Heart right ventricle (tissue), 16 donors: ENCODE measurements at regions not wholly inside any gene's neighbourhood (a gene's known extent, or its start where the extent isn't known, plus 50 kb on each side); places are given as distances from the start of the nearest gene placed in this dataset.
A peak's percentile ranks its signal among the peaks of the same experiment; 100 is the strongest.

Source experiments
- ATAC-seq, 8 donors: fragments of 200-7000 bp; cut with Tn5 transposase; one replicate each; pipeline ENCODE4 v1.9.1; 2020; ENCODE audit warnings: mild to moderate bottlenecking in 8 of 8, moderate library complexity in 8 of 8, moderate number of reproducible peaks in 1 of 8
- DNase-seq, 2 donors: peaks; one replicate each; pipeline ENCODE4 v3.0.0-alpha.2; 2020
- H3K27ac ChIP-seq, 10 donors: fragments of 200-600 bp; sonication (generic) in 2 of 10; one replicate each; pipeline versions ENCODE4 v1.5.0 to v1.8.0; 2020 to 2022; ENCODE audit warnings: mild to moderate bottlenecking in 3 of 10
- H3K27me3 ChIP-seq, 7 donors: fragments of 200-600 bp; one replicate each; pipeline ENCODE4 v1.8.0; 2021 to 2022; ENCODE audit warnings: mild to moderate bottlenecking in 2 of 7
- H3K36me3 ChIP-seq, 9 donors: fragments of 200-600 bp; sonication (generic) in 1 of 9; one replicate each; pipeline versions ENCODE4 v1.5.0 to v1.8.0; 2020 to 2022; ENCODE audit warnings: mild to moderate bottlenecking in 2 of 9
- H3K4me1 ChIP-seq, 9 donors: fragments of 200-600 bp; sonication (generic) in 1 of 9; one replicate each; pipeline versions ENCODE4 v1.5.0 to v1.8.0; 2020 to 2022; ENCODE audit warnings: mild to moderate bottlenecking in 4 of 9
- H3K4me3 ChIP-seq, 10 donors: fragments of 200-600 bp; sonication (generic) in 2 of 10; one replicate each; pipeline versions ENCODE4 v1.5.0 to v1.8.0; 2020 to 2022; ENCODE audit warnings: mild to moderate bottlenecking in 7 of 10, moderate library complexity in 2 of 10
- H3K9me3 ChIP-seq, 11 donors: fragments of 200-600 bp in 10 of 11; sonication (generic) in 2 of 11; one replicate each; pipeline versions ENCODE4 v1.5.0 to v1.8.0; 2013 to 2022; ENCODE audit warnings: mild to moderate bottlenecking in 2 of 11, control low read depth in 1 of 11, moderate library complexity in 1 of 11
- WGBS, 2 donors: extraction: QIAGEN DNeasy Blood & Tissue Kit; methylation state at CpG; one replicate each; pipeline ENCODE4 v1.1.7; 2013; ENCODE audit warnings: inconsistent platforms in 1 of 2; 5-methylcytosine and 5-hydroxymethylcytosine counted together
- intact Hi-C, 10 donors: fragments of 100-400 bp; cut with DNase I; formaldehyde crosslinking; loops; one replicate each; pipeline versions ENCODE4 v1.11.1 to v1.14.2; 2022
- TF ChIP-seq, protein P1 (sequence below), 9 donors: fragments of 200-600 bp; sonication (generic) in 2 of 9; IDR thresholded peaks; one replicate each; pipeline versions ENCODE4 v1.5.0 to v1.8.0; 2021 to 2022; ENCODE audit warnings: antibody characterized with exemption in 9 of 9, mild to moderate bottlenecking in 5 of 9, moderate library complexity in 1 of 9
- donor health status: Arrhythmogenic right ventricular cardiomyopathy.
- donor health status: ischemic (EF 13 %, LVEDD 7.1; RV severe dilation, severe dysfunction).
- donor health status: healthy with polysubstance abuse.
- donor health status: DM: no; HTN: yes; CAD: no.
- donor health status: DM: no; HTN: no; CAD: no.
- donor health status: ischemic (EF 25% LVEDD 6.9; RV normal size, moderate dysfunction).
- donor health status: ischemic (EF 25% LVEDD 5.7; RV mildly dilated, moderate dysfunction).
- donor health status: healthy.
- donor health status: DM: yes; HTN: yes; CAD: no.
- donor health status: Ischemic cardiomyopathy.
- donor health status: ischemic (EF 35%, LVEDD 5.7; RV mildly dilated, moderate dysfunction).
- donor health status: nonischemic (EF 11% LVEDD 7.7; RV severe dilation, severe dysfunction).
- donor health status: DM: yes; HTN: yes; CAD: no.
- donor health status: PGD.
- donor health status: ischemic (EF 29% LVEDD 5.4; RV normal size, mild dysfunction).
- donor health status: nonischemic (EF 23%, LVEDD 6.1; RV moderate dilation, normal function).

DNA sequence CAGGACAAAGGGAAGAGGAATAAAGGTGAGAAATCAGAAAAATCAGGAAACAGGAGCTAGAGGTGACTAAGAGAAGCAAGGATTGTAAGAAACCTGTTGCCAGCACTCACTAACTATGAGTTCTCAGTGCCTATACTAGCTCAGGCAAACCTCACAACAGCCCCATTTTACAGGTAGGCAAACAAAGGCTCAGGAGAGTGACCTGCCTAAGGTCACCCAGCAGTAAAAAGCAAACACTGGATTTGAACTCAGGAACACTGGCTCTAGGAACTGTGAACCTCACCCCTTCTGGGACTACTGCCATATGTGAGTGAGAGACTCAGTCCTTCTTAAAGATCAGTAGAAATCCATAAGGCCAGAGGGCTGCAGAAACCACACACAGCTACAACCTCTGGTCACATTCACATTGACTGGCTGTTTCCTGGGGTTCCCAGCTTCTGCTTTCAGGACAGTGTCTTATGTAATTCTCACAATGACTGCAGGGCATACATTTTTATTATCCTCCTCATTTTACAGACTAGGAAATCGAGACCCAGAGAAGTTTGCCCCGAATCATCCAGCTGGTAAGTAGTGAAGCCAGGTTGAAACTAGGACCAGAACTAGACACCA, 80.7 kb upstream of the MAFB start:
- Histone ChIP-seq H3K36me3 (no peaks in the 10 kb centered on the region), H3K9me3 (no peaks in the 10 kb centered on the region), H3K4me3 (no peak overlapping the region), H3K4me1 (peaks cover 0 to 41% (median 10%) of the 10 kb centered on the region in 9 donors), H3K27me3 (no peaks in the 10 kb centered on the region), H3K27ac (no peak overlapping the region)
- intact Hi-C loops = no loop called here
- DNase-seq (no peak), ATAC-seq (peak in 3 of 8 donors; percentile 28 to 63 (median 41))
- TF ChIP-seq, protein P1, sequence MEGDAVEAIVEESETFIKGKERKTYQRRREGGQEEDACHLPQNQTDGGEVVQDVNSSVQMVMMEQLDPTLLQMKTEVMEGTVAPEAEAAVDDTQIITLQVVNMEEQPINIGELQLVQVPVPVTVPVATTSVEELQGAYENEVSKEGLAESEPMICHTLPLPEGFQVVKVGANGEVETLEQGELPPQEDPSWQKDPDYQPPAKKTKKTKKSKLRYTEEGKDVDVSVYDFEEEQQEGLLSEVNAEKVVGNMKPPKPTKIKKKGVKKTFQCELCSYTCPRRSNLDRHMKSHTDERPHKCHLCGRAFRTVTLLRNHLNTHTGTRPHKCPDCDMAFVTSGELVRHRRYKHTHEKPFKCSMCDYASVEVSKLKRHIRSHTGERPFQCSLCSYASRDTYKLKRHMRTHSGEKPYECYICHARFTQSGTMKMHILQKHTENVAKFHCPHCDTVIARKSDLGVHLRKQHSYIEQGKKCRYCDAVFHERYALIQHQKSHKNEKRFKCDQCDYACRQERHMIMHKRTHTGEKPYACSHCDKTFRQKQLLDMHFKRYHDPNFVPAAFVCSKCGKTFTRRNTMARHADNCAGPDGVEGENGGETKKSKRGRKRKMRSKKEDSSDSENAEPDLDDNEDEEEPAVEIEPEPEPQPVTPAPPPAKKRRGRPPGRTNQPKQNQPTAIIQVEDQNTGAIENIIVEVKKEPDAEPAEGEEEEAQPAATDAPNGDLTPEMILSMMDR (IDR thresholded peaks at IDR 0.05) = no peak
- WGBS, 2 donors = 83 to 92% methylated on average over 2 of the region's 2 CpGs

DNA sequence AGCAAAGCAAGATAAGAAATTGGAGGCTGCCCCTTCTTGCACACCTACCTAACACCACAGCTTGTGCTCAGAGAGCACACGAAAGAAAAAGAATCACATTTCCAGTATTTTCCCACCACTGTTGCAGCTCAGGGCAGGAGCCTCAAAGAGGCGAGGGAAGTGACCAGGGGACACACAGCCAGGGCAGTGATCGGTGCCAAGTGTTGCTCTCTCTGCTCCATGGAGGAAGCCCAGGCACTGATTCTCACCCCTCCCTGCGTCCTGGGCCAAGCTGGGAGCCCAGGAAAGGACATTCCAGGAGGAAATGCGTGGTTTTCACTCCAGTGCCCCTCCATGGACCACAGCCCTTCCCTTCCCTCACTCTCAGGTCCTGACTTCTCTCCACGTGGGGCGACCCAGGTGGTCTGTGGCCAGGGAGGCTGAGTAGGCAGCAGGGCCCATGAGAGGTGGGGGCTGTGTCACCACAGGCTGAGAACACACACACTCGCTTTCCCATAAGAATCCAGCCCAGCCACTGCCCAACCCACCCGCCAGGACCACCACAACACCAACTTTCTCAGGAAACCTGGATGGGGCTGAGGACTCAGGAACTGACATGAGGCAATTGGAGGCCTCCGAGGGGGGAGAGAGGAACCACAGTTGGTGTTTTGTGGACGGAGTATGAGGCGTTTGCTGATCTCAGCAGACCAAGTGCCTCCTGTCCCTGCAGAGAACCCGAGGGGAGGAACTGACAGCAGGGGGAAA, 81.7 kb upstream of the MAFB start:
- H3K9me3 ChIP-seq = no peaks in the 10 kb centered on the region
- H3K27me3 ChIP-seq = peaks cover 0 to under 1% (median 0%) of the 10 kb centered on the region in 7 donors
- no peaks in the 10 kb centered on the region for H3K36me3 ChIP-seq
- H3K4me1 ChIP-seq = peaks cover 0 to 40% (median 10%) of the 10 kb centered on the region in 9 donors
- TF ChIP-seq, protein P1 (IDR thresholded peaks at IDR 0.05) = no peak
- DNase-seq (peak; percentile 24 to 25), ATAC-seq (peak in 7 of 8 donors; percentile 49 to 80 (median 72))
- intact Hi-C loops = no loop called here
- 63 to 64% methylated on average over 13 of the region's 13 CpGs for WGBS, 2 donors
- H3K27ac ChIP-seq = peak overlapping the region in 3 of 10 donors; percentile 10 to 31 (median 13)
- H3K4me3 ChIP-seq = no peak overlapping the region

DNA sequence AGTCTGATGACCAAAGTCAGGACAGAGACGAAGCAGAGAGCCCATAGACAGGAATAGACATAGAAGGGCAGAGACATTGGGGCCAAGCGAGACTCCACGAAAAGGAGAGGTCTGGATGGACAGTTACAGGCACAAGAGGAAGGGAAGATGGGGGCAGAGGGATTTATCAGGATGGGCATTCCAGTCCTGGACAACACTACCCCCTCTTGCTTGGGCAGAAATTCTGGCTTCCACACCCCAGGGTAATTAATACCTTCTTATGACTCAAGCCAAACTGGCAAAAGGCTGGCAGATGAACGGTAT, 82.2 kb upstream of the MAFB start:
- H3K4me3 ChIP-seq = no peak overlapping the region
- no peak for DNase-seq
- 62 to 88% methylated on average over 4 of the region's 4 CpGs for WGBS, 2 donors
- peaks cover 0 to 4% (median 0%) of the 10 kb centered on the region in 7 donors for H3K27me3 ChIP-seq
- H3K27ac ChIP-seq = no peak overlapping the region
- H3K9me3 ChIP-seq = no peaks in the 10 kb centered on the region
- intact Hi-C loops = no loop called here
- H3K4me1 ChIP-seq = peaks cover 0 to 40% (median 10%) of the 10 kb centered on the region in 9 donors
- ATAC-seq = no peak
- TF ChIP-seq, protein P1 (IDR thresholded peaks at IDR 0.05) = no peak
- no peaks in the 10 kb centered on the region for H3K36me3 ChIP-seq

DNA sequence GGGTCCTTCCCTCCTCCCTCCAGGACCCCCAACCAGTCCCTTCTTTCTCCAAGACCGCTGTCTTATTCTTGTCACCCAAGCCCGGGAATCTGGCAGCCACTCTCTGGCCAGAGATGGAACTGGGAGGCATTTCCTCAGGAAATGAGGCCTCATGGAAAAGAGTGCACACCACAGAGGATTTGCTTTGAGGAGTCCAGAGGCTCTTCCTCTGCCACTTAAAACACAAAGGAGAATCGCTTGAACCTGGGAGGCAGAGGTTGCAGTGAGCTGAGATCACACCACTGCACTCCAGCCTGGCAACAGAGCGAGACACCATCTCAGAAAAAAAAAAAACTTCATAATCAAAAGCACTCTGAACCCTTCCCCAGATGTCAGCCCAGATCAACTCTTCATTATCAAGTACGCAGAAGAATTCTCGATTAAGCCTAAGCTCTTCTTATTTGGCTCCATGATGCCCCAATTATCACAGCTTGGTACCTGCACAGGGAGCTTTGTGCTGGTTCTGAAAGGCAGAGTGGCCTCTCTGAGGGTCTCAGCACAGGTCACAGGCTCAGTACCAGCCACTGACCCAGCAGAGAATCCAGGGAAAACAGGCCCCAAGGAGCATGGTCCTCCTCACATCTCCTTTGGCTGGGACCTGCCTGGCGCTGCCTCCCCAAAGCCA, 82.9 kb upstream of the MAFB start:
- intact Hi-C loops = no loop called here
- H3K9me3 ChIP-seq = no peaks in the 10 kb centered on the region
- H3K4me3 ChIP-seq = no peak overlapping the region
- H3K36me3 ChIP-seq = no peaks in the 10 kb centered on the region
- DNase-seq (no peak), ATAC-seq (peak in 2 of 8 donors; percentile 18 to 34)
- no peak overlapping the region for H3K27ac ChIP-seq
- H3K4me1 ChIP-seq = peaks cover 0 to 44% (median 10%) of the 10 kb centered on the region in 9 donors
- WGBS, 2 donors = 71 to 81% methylated on average over 7 of the region's 7 CpGs
- TF ChIP-seq, protein P1 (IDR thresholded peaks at IDR 0.05) = no peak
- peaks cover 0 to 4% (median 0%) of the 10 kb centered on the region in 7 donors for H3K27me3 ChIP-seq
